ENCODE measurements at regions not wholly inside any gene's neighbourhood (a gene's known extent, or its start where the extent isn't known, plus 50 kb on each side); places are given as distances from the start of the nearest gene placed in this dataset.
A peak's percentile ranks its signal among the peaks of the same experiment; 100 is the strongest.
"Not testable (repeated sequence)": the region's sequence is repeated elsewhere in the genome, so short reads cannot be mapped to it uniquely, and the experiment has no call there.

GRCh38 chr1:31485166-31485565 lies 72.2 kb downstream of the SERINC2 start:
- TF ChIP-seq CTCF (IDR thresholded peaks at IDR 0.05; ENCODE audit: control extremely low read depth, extremely low read depth): no peak
- ATAC-seq (ENCODE audit: insufficient read depth, low FRiP score) (no peak), DNase-seq (peak in 1 of 3 donors; percentile 41)
- no peaks in the 10 kb centered on the region for H3K9me3 ChIP-seq (ENCODE audit: control insufficient read depth in 4 of 4, insufficient read depth in 3 of 4, low read length in 3 of 4)
- no peaks in the 10 kb centered on the region for H3K27me3 ChIP-seq (ENCODE audit: control insufficient read depth in 3 of 3, insufficient read depth in 3 of 3, low read length in 2 of 3)
- H3K9ac ChIP-seq (ENCODE audit: insufficient read depth in 1 of 2, low read length in 2 of 2): no peak overlapping the region
- 41 to 46% methylated on average over 5 of the region's 5 CpGs for WGBS, 2 donors
- H3K36me3 ChIP-seq (ENCODE audit: control insufficient read depth in 4 of 4, insufficient read depth in 4 of 4, low read length in 4 of 4): no peaks in the 10 kb centered on the region
- H3K4me1 ChIP-seq (ENCODE audit: control insufficient read depth in 5 of 5, insufficient read depth in 5 of 5, low read length in 5 of 5): peaks cover 0 to 21% (median 8%) of the 10 kb centered on the region in 5 donors
- no peak overlapping the region for H3K27ac ChIP-seq (ENCODE audit: low read depth in 1 of 2, low read length in 1 of 2)
- H3K4me3 ChIP-seq: no peak overlapping the region

GRCh38 chr1:31487143-31487542 lies 74.1 kb downstream of the SERINC2 start:
- TF ChIP-seq CTCF (IDR thresholded peaks at IDR 0.05; ENCODE audit: control extremely low read depth, extremely low read depth): no peak
- DNase-seq (no peak), ATAC-seq (ENCODE audit: insufficient read depth, low FRiP score) (no peak)
- no peaks in the 10 kb centered on the region for H3K27me3 ChIP-seq (ENCODE audit: control insufficient read depth in 3 of 3, insufficient read depth in 3 of 3, low read length in 2 of 3)
- no peak overlapping the region for H3K4me3 ChIP-seq
- no peak overlapping the region for H3K27ac ChIP-seq (ENCODE audit: low read depth in 1 of 2, low read length in 1 of 2)
- no peaks in the 10 kb centered on the region for H3K36me3 ChIP-seq (ENCODE audit: control insufficient read depth in 4 of 4, insufficient read depth in 4 of 4, low read length in 4 of 4)
- WGBS, 2 donors: 75 to 84% methylated on average over 3 of the region's 3 CpGs
- no peak overlapping the region for H3K9ac ChIP-seq (ENCODE audit: insufficient read depth in 1 of 2, low read length in 2 of 2)
- peaks cover 0 to 21% (median 8%) of the 10 kb centered on the region in 5 donors for H3K4me1 ChIP-seq (ENCODE audit: control insufficient read depth in 5 of 5, insufficient read depth in 5 of 5, low read length in 5 of 5)
- H3K9me3 ChIP-seq (ENCODE audit: control insufficient read depth in 4 of 4, insufficient read depth in 3 of 4, low read length in 3 of 4): no peaks in the 10 kb centered on the region

GRCh38 chr1:31487721-31488293 lies 74.8 kb downstream of the SERINC2 start:
- Histone ChIP-seq H3K27me3 (ENCODE audit: control insufficient read depth in 3 of 3, insufficient read depth in 3 of 3, low read length in 2 of 3) (no peaks in the 10 kb centered on the region), H3K36me3 (ENCODE audit: control insufficient read depth in 4 of 4, insufficient read depth in 4 of 4, low read length in 4 of 4) (no peaks in the 10 kb centered on the region), H3K9ac (ENCODE audit: insufficient read depth in 1 of 2, low read length in 2 of 2) (no peak overlapping the region), H3K4me3 (no peak overlapping the region), H3K9me3 (ENCODE audit: control insufficient read depth in 4 of 4, insufficient read depth in 3 of 4, low read length in 3 of 4) (no peaks in the 10 kb centered on the region), H3K4me1 (ENCODE audit: control insufficient read depth in 5 of 5, insufficient read depth in 5 of 5, low read length in 5 of 5) (peaks cover 0 to 16% (median 8%) of the 10 kb centered on the region in 5 donors), H3K27ac (ENCODE audit: low read depth in 1 of 2, low read length in 1 of 2) (peak overlapping the region in 1 of 2 donors; percentile 52)
- ATAC-seq (ENCODE audit: insufficient read depth, low FRiP score) (no peak), DNase-seq (no peak)
- 78 to 82% methylated on average over 5 of the region's 5 CpGs for WGBS, 2 donors
- TF ChIP-seq CTCF (IDR thresholded peaks at IDR 0.05; ENCODE audit: control extremely low read depth, extremely low read depth): no peak

GRCh38 chr1:31488528-31488927 lies 75.5 kb downstream of the SERINC2 start:
- Histone ChIP-seq H3K9ac (ENCODE audit: insufficient read depth in 1 of 2, low read length in 2 of 2) (no peak overlapping the region), H3K36me3 (ENCODE audit: control insufficient read depth in 4 of 4, insufficient read depth in 4 of 4, low read length in 4 of 4) (no peaks in the 10 kb centered on the region), H3K4me3 (no peak overlapping the region), H3K9me3 (ENCODE audit: control insufficient read depth in 4 of 4, insufficient read depth in 3 of 4, low read length in 3 of 4) (no peaks in the 10 kb centered on the region), H3K27ac (ENCODE audit: low read depth in 1 of 2, low read length in 1 of 2) (no peak overlapping the region), H3K4me1 (ENCODE audit: control insufficient read depth in 5 of 5, insufficient read depth in 5 of 5, low read length in 5 of 5) (peaks cover 0 to 10% (median 5%) of the 10 kb centered on the region in 5 donors), H3K27me3 (ENCODE audit: control insufficient read depth in 3 of 3, insufficient read depth in 3 of 3, low read length in 2 of 3) (no peaks in the 10 kb centered on the region)
- WGBS, 2 donors: 94 to 95% methylated on average over 4 of the region's 4 CpGs
- ATAC-seq (ENCODE audit: insufficient read depth, low FRiP score) (no peak), DNase-seq (no peak)
- TF ChIP-seq CTCF (IDR thresholded peaks at IDR 0.05; ENCODE audit: control extremely low read depth, extremely low read depth): no peak

- H3K4me1 ChIP-seq (ENCODE audit: control insufficient read depth in 5 of 5, insufficient read depth in 5 of 5, low read length in 5 of 5); DNase-seq; H3K9me3 ChIP-seq (ENCODE audit: control insufficient read depth in 4 of 4, insufficient read depth in 3 of 4, low read length in 3 of 4); H3K36me3 ChIP-seq (ENCODE audit: control insufficient read depth in 4 of 4, insufficient read depth in 4 of 4, low read length in 4 of 4); H3K4me3 ChIP-seq; H3K27ac ChIP-seq (ENCODE audit: low read depth in 1 of 2, low read length in 1 of 2); ATAC-seq (ENCODE audit: insufficient read depth, low FRiP score); H3K27me3 ChIP-seq (ENCODE audit: control insufficient read depth in 3 of 3, insufficient read depth in 3 of 3, low read length in 2 of 3); H3K9ac ChIP-seq (ENCODE audit: insufficient read depth in 1 of 2, low read length in 2 of 2): not testable (repeated sequence)
- WGBS, 2 donors: 83 to 95% methylated on average over 3 of the region's 3 CpGs
Observed at GRCh38 chr1:31489575-31489974, 76.6 kb downstream of the SERINC2 start.

All from lung (tissue), 11 donors.